ENCODE measurements at regions not wholly inside any gene's neighbourhood (a gene's known extent, or its start where the extent isn't known, plus 50 kb on each side); places are given as distances from the start of the nearest gene placed in this dataset.

DNA sequence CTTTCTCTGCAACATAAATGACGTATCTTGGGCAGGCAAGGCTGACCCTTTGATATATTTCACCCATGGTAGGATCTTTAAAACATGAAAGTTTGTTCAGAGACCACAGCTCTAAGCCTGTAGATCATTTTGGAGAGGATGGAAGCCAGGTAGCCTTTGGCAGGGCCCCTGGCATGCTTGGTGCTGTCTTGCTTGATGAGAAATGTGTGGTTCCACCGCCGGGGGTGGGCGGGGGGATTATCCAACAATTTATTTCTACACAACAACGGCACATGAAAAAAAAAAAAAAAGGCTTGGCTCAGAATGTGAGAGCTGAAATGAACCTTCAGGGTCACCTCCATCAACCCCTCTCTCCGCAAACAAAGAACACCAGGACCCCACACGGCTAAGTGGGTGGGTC, 112.9 kb upstream of the MBNL2 start:
- no TSS peak for BruUV-seq (replicated peaks)
- Histone ChIP-seq H3K27ac (ENCODE audit: insufficient read depth, low read depth, low read length) (no peak overlapping the region), H3K4me2 (ENCODE audit: insufficient read depth, low read length) (no peak overlapping the region), H3K9me3 (replicated peaks; ENCODE audit: control insufficient read depth, insufficient read depth, low read length) (no peaks in the 10 kb centered on the region), H4K20me1 (replicated peaks; ENCODE audit: control insufficient read depth, extremely low read depth, insufficient read depth, low read length) (no peaks in the 10 kb centered on the region), H3K9me1 (replicated peaks; ENCODE audit: control insufficient read depth, extremely low read depth, insufficient read depth, low read length) (no peaks in the 10 kb centered on the region), H3K9ac (replicated peaks; ENCODE audit: extremely low read depth, insufficient read depth, low read length) (no peak overlapping the region), H2AFZ (ENCODE audit: low read depth, low read length) (no peak overlapping the region), H3K27me3 (ENCODE audit: control insufficient read depth in 2 of 2, insufficient read depth in 2 of 2, low read length in 2 of 2) (no peaks in the 10 kb centered on the region), H3K4me3 (replicated peaks in 1 of 3; ENCODE audit: insufficient read depth in 1 of 3, low read depth in 1 of 3, low read length in 3 of 3) (no peak overlapping the region), H3K36me3 (ENCODE audit: control insufficient read depth in 2 of 2, extremely low read depth in 1 of 2, insufficient read depth in 2 of 2, low read length in 2 of 2) (no peaks in the 10 kb centered on the region), H3K79me2 (ENCODE audit: control insufficient read depth, insufficient read depth, low read length) (no peaks in the 10 kb centered on the region), H3K4me1 (ENCODE audit: control insufficient read depth, extremely low read depth, insufficient read depth, low read length) (peaks cover 10% of the 10 kb centered on the region)
- TF ChIP-seq MAX (IDR thresholded peaks at IDR 0.05; ENCODE audit: insufficient read depth, insufficient read length) (no peak), POLR2AphosphoS5 (IDR thresholded peaks at IDR 0.05; ENCODE audit: insufficient read depth, low read depth, low read length) (no peak), MYC (IDR thresholded peaks at IDR 0.05; ENCODE audit: low read depth, low read length) (no peak), EZH2 (IDR thresholded peaks at IDR 0.05; ENCODE audit: borderline replicate concordance, low read depth, low read length, severe bottlenecking) (no peak), FOS (IDR thresholded peaks at IDR 0.05; ENCODE audit: borderline replicate concordance, insufficient read depth, low read length) (no peak), CTCF (IDR thresholded peaks at IDR 0.05; ENCODE audit: extremely low read depth in 1 of 2, insufficient read depth in 1 of 2, low read depth in 1 of 2, low read length in 2 of 2) (no peak), JUN (IDR thresholded peaks at IDR 0.05; ENCODE audit: borderline replicate concordance, insufficient read depth, insufficient read length, low read depth) (no peak), GATA2 (IDR thresholded peaks at IDR 0.05; ENCODE audit: insufficient read depth, insufficient read length, low read depth, low read length) (no peak), POLR2A (IDR thresholded peaks at IDR 0.05; ENCODE audit: low read depth, low read length) (no peak)
- no peak for FAIRE-seq
- POLR2A ChIA-PET = interaction anchor here (1.1 to 1.2 kb wide), 2 partner anchors 113 to 250 kb away, joined by 4 read pairs; partner anchors contain the start of gene MBNL2
- CTCF ChIA-PET = interaction anchor here (0.6 to 12.0 kb wide), 49 partner anchors 11 to 1833 kb away, joined by 3 to 256 read pairs (median 8); partner anchors contain the start of gene MBNL2
- intact Hi-C loops (cut with micrococcal nuclease) = loop anchor here (1.0 kb wide), 3 partner anchors 78 to 324 kb away; no protein-coding TSS in a partner anchor
- dilution Hi-C loops (cut with MboI; ENCODE audit: extremely low pct_ligation_motif_present, low sequenced_read_pairs) = loop anchor here (25.0 kb wide), 1 partner anchor 103 kb away; the partner anchor contains the start of gene MBNL2
- no peak for DNase-seq (ENCODE audit: low read depth, low spot score)

Data from endothelial cell of umbilical vein (primary cell).